ENCODE measurements at regions not wholly inside any gene's neighbourhood (a gene's known extent, or its start where the extent isn't known, plus 50 kb on each side); places are given as distances from the start of the nearest gene placed in this dataset.
"Not testable (repeated sequence)": the region's sequence is repeated elsewhere in the genome, so short reads cannot be mapped to it uniquely, and the experiment has no call there.

DNA sequence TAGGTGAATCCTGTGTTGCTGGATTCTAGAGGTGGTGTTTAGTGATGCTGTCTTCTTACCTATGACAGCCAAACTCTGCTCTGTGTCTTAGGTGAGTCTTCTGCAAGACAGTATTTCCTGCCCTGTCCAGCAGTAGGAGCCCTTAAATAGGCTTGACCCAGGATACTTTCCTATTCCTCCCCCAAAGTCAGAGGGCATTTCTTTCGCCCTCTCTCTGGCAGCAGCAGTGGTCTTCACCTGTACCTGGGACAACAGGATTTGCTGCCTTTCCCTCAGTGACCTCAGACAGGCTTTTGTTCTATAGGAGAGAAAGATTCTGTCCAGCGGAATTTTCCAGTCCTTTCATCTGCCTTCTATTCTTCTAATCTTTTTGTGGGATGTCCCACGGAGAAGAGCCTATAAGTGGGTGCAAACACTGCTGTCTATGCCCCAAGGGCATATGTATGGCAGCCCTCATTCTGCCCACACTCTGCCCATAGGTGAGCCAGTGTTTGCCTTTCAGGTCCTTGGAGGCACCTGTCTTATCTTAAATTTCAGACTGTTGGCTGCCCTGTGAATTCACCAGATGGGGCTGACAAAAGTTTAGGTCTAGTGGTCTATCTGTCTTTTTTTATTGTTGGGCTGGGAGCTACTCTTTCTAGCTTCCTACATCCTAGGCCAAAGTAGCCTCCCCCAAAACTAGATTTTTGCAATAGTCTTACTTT lies 177.3 kb upstream of the SPOPL start:
- no peak for DNase-seq

DNA sequence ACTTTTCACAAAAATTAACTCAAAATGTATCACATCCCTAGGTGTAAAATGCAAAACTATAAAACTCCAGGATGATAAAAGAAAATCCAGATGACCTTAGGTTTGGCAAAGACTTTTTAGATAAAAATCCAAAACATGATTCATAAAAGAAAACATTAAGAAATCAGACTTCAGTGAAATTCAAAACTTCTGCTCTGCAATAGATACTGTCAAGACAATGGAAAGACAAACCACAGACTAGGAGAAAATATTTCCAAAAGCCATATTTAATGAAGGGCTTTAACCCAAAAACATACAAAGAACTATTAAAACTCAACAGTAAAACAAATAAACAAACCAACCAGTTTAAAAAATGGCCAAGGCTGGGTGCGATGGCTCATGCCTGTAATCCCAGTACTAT lies 173.6 kb upstream of the SPOPL start:
- DNase-seq: no peak

DNA sequence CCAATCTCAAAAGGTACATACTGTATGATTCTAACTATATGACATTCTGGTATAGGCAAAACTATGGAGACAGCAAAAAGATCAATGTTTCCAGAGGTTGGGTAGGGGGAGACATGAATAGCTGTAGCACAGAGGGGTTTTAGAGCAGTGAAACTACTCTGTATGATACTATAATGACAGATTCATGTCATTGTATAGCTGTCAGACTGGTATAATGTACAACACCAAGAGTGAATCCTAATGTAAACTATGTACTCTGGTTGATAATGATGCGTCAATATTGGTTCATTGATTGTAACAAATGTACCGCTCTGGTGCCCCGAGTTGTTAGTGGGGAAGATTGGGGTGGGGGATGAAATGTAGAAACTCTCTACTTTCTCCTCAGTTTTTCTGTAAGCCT lies 172.4 kb upstream of the SPOPL start:
- DNase-seq: no peak

DNA sequence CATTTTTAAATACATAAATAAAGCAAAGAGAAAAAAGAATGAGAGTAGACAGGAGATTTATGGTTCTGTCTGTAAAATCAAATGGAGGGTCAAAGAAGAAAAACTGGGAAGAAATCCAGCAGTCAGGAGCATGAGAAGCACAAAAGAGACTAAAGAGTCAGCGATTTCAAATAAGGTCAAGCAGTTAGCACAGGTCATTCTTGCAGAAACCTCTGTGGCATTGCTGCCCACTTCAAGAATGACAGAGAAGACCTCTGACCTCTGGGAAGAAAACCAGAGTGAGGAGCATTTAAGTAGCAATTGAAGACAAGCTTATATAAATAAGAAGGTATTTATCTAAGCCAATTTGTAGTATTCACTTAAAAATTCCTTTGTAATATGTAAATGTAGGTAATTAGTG lies 172.0 kb upstream of the SPOPL start:
- DNase-seq: no peak

DNA sequence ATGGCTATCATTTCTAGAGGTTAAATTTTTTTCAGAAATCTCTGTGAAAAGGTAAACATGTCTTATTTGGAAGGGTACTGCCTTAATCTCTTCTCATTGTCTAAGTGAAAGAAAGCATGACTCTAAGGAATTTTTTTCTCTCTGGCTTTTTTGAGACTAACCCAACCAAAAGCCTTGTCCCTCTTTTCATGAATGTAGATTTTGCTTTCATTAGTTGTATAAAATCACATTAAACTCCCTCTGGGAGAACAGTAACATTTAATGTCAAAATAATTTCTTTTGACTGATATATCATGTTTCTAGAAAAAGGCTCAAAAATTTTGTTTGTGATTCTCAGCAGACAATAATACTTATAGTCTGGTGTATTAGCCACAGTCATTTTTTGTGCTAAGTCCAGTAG lies 168.4 kb upstream of the SPOPL start:
- DNase-seq: no peak

DNA sequence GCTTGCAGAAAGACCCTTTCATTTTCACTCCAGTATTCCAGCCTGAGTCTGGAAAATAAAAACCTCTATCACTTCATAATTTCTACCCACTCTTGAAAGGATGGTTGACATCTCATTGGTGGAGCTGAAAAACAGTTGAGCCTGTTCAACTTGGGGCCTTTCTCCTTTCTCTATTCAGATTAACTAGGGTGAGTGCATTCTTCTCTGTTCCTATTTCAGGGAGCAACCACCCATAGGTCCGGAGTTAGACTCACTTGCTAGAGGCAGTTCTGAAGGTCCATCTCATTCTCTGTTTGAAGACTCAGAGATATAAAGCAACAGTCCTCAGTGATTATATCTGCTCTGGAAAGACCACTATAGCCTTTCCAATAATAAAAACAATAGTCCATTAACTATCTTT lies 167.9 kb upstream of the SPOPL start:
- DNase-seq: no peak

DNA sequence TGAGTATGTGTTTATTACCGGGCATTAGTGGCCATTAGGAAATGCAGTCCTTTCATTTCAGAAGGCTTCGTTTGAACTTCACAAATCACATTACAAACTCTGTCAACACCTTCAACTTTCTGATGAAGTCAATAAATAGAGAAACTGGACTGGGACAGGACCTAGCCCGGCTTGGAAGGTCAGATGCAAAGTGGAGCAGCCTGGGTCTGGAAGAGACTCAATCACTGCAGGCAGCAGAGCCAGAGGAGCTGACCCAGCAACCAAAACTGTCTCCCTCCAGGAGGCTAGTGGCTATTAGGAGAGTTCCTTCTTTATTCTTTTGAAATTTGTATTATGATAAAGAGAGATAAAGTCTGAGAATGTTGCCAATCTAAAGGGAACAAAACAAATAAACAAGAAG lies 167.2 kb upstream of the SPOPL start:
- no peak for DNase-seq

DNA sequence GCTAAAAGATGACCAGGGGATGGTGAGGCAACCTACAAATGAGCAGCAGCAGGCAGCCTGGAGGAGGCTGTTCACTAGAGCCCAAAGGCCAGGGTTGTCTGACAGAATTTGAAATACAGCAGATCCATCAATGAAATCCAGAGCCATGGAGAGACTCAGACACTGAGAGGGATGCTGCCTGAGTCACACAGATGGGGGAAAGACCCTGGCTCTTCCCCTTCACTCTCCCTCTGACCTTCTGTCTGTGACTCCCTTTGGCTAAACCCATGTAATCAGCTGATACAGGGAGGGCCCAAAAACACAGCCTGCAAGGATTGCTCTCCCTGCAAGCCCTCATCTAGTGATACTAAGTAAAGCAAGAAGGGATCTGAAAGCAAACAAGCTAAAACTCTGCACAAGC lies 166.5 kb upstream of the SPOPL start:
- no peak for DNase-seq

DNA sequence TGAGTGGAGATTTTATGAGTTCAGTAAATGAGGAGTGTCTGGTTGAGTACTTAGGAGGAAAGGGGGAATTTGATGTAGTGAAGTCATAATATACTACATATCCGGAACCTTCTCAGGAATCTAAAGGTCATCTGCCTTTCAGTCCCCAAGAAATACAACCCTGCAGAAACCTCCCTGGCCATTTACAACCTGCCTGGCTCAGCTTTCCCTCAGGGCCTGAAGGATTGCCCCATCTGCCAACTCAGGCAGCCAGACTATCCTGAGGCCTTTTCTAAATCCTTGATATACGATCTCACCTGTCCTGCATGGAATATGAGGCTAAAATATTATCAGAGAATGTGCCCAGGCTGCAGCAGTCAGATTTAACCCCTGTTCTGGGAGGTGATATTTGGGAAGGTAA lies 165.4 kb upstream of the SPOPL start:
- DNase-seq: no peak

DNA sequence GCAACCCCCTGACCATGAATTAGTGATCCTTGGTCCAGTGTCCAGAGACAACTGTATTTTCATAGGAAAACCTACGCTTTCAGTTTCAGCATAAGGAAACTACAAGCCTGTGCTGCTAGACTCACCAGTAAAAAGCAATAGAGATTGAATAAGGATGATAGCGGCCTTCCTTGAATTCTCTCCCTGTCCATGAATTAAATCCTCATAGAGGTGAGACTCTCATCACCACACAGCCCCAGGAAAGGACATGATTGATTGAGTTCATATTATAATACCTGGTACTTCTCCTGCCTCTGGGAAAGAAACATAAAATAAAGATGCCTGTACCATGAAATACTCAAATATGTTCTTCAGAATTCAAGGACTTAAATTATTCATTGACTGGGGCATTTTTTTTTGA lies 146.3 kb upstream of the SPOPL start:
- no peak for DNase-seq

DNA sequence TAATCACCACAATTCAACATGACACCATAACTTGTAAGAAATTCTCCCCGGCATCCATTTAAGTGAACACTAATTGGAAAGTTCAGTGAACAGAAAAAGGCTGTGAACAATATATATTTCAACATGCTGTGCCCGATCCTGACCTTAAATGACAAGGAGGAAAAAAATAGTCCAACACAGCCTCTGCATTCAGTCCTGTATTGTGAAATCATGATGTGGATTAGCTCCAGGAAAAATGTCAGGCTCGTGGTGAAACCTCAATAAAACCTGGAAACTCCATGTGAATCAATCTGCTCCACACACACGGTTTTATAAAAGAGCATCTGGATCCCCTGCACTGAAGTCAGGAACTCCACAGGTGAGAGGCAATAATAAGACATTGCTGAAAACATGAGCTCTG lies 145.4 kb upstream of the SPOPL start:
- DNase-seq: no peak

DNA sequence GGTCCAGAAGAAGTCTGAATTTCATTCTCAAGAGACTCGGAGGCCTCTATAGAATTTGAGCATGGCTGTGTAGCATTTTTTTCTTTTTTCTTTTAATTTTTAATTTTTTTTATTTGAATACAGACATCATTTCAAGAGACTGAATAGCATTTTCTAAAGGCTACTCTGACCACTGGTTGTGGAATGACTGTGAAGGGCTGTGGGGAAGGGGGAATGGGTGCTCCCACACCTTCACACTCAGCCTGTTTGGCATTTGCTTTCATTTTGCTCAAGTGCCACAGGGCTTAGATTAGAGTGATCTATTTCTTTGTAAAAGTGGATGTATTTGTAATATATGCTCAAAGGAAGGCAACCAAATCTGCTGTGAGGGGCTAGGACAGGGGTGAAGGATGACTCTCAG lies 142.0 kb upstream of the SPOPL start:
- DNase-seq: no peak

DNA sequence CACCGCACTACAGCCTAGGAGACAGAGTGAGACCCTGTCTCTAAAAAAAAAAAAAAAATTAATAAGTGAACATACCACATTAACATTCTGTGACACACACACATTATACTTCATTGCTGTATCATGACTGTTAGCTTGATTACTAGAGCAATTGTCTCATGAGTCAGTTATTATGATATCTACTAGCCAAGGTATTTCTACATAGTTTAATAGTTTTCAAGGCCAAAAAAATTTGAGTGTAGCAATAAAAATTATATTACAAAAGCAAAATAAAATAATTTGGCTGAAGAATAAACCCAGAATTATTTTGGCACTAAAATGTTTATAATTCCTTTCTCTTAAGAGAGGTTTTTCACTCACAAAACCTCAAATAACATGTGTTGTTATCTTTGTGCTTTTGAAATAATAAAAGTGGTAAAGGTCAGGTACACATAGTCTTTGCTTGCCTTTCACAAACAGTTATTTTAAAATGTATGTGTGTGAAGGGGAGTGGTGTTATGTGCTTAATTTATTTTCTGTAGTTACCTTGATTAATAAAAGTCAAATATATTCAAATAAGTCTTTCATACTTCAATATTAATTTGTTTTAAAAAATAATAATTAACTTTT lies 136.9 kb upstream of the SPOPL start:
- no peak for DNase-seq

DNA sequence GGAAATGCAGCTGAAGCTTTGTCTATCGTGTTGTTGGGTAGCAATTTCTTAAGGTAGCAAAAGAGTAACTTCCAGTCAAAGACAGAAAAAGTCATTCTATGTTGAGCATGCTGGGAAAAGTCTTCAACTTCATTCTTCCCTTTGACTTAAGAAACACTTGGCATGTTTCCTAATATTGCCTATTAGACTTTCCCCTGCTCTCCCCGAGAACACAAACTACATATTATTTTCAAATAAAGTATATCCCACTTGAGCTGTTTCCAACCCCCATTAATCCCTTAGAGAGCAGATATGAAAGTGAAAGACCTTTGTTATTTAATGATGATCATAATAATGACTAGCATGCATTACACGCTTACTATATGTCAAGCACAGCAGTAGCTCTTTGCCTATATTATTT lies 136.0 kb upstream of the SPOPL start:
- DNase-seq: no peak

DNA sequence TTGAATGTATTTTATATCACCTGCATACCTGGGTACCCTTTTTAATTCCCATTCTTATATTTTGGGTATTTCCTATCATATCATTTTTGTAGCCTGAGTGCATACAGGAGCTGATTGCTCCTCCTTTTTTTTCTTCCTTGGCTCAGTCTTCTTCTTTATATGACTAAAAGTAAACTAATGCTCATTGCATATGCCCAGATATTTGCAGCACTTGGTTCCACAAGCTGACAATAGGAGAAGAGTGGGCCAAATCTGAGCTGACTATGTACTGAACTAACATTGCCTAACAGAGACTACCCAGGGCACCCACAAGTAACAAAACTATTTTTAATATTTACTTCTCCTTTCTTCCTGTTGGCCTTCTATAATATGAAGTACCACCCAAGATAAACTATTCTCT lies 131.7 kb upstream of the SPOPL start:
- DNase-seq: no peak

DNA sequence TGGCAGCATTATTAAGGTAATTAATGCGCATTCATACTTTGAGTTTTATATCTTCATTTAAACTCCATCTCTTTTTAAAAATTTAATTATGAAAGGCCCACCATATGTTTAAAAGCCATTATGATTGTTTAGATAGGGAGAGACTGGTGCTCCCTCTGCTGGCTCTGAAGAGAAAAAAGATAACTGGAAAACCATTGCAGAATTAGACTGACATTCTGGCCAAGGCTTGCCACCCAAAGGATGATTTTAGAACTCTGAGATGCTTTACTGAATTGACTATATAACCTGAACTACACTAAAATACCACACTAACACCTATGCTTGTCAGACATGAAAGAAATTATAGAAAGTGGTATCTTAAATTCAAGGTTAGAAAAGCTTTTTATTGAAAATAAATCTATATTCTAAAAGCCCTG lies 127.6 kb upstream of the SPOPL start:
- DNase-seq: peak; percentile 19

DNA sequence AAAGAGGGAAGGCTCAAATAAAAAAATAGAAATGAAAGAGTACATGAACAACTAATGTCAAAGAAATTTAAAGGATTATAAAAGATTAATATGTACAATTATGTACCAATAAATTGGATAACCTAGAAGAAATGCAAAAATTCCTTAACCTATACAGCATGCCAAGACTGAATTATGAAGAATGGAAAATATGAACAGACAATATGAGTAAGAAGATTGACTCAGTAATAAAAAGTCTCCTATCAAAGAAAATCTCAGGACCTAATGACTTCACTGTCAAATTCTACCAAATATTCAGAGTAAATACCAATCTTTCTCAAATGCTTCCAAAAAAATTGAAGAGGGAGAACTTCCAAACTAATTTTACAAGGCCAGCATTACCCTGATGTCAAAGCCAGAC lies 120.2 kb upstream of the SPOPL start:
- no peak for DNase-seq

DNA sequence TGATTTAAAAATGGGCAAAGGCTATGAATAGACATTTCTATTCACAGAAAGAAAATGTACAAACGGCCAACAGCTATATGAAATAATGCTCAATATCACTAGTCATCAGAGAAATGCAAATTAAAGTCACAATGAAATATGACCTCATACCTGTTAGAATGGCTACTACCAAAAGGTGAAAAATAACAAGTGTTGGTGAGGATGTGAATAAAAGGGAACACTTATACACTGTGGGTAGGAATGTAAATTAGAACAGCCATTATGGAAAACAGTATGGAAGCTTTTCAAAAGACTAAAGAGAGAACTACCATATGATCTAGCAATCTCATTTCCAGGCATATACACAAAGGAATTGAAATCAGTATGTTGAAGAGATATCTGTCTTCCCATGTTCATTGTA lies 118.9 kb upstream of the SPOPL start:
- DNase-seq: no peak

DNA sequence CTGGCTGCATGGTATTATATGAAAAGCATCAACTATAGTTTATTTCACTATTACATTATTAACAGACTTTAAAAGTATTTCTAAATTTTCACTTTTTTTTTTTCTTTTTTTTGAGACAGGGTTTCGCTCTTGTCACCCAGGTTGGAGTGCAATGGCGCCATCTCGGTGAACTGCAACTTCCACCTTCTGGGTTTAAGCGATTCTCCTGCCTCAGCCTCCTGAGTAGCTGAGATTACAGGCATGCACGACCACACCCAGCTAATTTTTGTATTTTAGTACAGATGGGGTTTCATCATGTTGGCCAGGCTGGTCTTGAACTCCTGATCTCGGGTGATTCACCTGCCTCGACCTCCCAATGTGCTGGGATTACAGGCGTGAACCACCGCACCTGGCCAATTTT lies 115.4 kb upstream of the SPOPL start:
- not testable (repeated sequence) for DNase-seq

DNA sequence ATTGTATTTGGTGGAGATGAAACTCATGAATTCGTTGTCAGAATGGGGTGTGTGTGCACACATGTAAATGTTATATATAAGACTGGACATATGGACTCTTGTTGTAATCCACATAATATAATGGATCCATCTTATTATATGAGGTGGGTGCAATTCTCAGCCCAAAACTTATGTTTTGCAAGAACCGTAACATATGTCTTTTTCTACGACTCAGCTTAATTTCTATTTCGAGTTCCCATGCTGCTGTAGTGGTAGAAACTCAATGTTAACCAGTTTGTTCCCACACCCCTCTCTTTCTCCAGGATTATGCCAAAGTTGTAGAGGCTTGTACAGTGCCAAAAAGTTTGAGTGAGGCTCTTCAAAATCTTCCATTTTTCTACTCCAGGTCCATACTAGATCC lies 112.5 kb upstream of the SPOPL start:
- DNase-seq: no peak

DNA sequence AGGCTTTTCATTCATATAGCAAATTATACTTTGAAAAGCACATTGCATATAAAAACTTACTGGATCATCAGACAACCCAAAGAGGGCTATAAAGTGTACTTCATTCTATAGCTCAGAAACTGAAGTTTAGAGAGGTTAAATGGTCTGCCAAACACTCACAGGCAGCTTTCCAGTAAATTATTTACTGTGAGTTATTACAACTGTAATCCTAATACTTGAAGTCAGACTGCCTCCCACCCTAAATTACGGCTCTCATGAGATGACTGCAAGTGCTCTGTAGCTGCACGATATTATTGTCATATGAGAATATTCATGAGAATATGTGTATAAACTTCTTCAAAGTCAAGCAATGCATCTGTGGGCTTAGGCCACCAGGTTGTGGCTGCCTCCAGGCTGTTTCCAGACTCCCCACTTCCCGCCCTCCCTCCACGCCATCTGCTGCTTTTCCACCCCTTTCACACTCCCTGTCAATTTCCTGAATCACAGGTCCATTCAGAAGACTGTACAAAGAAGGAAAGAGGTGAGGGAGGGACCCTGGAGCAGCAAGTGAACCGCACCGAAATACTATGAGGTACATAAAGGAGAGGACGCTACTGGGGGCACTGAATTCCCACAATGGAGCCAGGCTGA lies 111.1 kb upstream of the SPOPL start:
- DNase-seq: no peak

DNA sequence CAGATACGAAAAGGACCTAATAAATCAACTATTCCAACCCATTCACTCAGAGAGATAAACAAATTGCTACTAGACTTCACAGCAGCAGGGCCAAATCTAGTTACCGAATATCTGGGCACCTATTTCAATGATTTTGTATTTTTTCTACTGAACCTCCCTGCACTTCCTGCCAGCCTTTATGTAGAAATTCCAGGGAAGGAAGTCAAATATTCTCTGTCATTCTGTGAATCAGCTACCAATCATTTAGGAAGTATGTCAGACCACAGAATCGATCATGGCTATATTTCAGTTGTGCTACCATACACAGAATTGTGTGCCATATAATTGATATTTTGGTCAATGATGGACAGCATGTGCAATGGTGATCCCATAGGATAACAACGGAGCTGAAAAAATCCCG lies 109.6 kb upstream of the SPOPL start:
- no peak for DNase-seq

DNA sequence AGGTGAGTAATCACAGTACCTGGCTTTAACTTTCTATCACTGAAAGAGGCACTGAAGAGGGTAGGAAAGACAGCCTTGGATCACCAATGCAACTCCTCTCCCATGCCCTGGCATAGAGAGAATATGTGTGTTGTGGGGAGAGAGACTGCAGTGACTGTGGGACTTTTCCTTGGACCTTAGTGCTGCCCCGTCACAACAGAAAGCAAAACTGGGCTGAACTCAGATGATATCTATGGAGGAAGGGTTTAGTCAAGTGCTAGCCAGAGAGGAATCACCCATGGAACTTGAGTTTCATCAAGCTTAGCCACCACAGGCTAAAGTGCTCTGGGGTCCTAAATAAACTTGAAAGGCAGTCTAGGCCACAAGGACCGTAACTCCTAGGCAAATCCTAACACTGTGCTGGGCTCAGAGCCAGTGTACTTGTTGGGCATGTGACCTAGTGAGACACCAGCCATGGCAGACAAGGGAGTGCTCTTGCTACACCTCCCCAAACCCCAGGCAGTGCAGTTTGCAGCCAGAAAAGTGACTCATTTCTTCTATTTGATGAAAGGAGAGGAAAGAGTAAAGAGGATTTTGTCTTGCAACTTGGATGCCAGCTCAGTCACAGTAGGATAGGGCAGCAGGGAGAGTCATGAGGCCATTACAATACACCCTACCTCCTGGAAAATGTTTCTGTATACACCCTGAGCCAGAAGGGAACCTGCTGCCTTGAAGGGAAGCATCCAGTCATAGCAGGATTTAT lies 105.8 kb upstream of the SPOPL start:
- DNase-seq: no peak

DNA sequence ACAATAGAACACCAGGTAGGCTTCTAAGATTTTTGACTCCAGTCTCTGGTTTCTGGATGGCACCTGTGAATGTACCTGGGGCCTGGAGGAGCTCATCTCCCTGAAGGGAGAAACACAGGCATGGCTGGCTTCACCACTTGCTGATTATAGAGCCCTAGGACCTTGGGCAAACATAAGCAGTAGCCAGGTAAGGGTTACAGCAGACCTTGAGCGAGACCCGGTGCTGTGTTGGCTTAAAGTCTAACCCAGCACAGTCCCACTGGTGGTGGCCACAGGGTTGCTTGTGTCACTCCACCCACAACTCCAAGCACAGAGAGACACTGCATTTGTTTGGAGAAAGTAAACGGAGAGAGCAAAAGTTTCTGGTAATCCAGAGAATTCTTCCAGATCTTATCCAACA lies 104.7 kb upstream of the SPOPL start:
- no peak for DNase-seq

Data from COR-L47 (cell line).